ENCODE measurements at regions not wholly inside any gene's neighbourhood (a gene's known extent, or its start where the extent isn't known, plus 50 kb on each side); places are given as distances from the start of the nearest gene placed in this dataset.
"Not testable (repeated sequence)": the region's sequence is repeated elsewhere in the genome, so short reads cannot be mapped to it uniquely, and the experiment has no call there.

- Histone ChIP-seq H3K4me3 (no peak overlapping the region), H3K36me3 (no peaks in the 10 kb centered on the region), H3K27me3 (no peaks in the 10 kb centered on the region), H3K27ac (no peak overlapping the region), H3K9me3 (replicated peaks) (no peaks in the 10 kb centered on the region; the same call in 1 of the 2 replicates), H3K4me1 (no peaks in the 10 kb centered on the region)
- DNase-seq, result no peak
Measured at GRCh38 chr5:82473262-82473661, 195.1 kb upstream of the RPS23 start.

- Histone ChIP-seq H3K27me3 (no peaks in the 10 kb centered on the region), H3K9me3 (replicated peaks) (no peaks in the 10 kb centered on the region; the same call in 1 of the 2 replicates), H3K4me3 (no peak overlapping the region), H3K4me1 (no peaks in the 10 kb centered on the region), H3K36me3 (no peaks in the 10 kb centered on the region), H3K27ac (no peak overlapping the region)
- no peak for DNase-seq
Measured at GRCh38 chr5:82470185-82470994, 192.2 kb upstream of the RPS23 start.

GRCh38 chr5:82466986-82467561 lies 188.9 kb upstream of the RPS23 start:
- Histone ChIP-seq H3K9me3 (replicated peaks) (no peaks in the 10 kb centered on the region; the same call in 1 of the 2 replicates), H3K36me3 (no peaks in the 10 kb centered on the region), H3K27me3 (no peaks in the 10 kb centered on the region), H3K4me3 (no peak overlapping the region), H3K4me1 (no peaks in the 10 kb centered on the region), H3K27ac (no peak overlapping the region)
- DNase-seq, result peak in 1 of 2 experiments; percentile 5

- Histone ChIP-seq H3K27me3 (no peaks in the 10 kb centered on the region), H3K36me3 (no peaks in the 10 kb centered on the region), H3K27ac (no peak overlapping the region), H3K4me3 (no peak overlapping the region), H3K4me1 (no peaks in the 10 kb centered on the region), H3K9me3 (replicated peaks) (no peaks in the 10 kb centered on the region)
- no peak for DNase-seq
Measured at GRCh38 chr5:82465235-82465634, 187.1 kb upstream of the RPS23 start.

GRCh38 chr5:82459626-82460025 lies 181.5 kb upstream of the RPS23 start:
- Histone ChIP-seq H3K27ac (no peak overlapping the region), H3K9me3 (replicated peaks) (no peaks in the 10 kb centered on the region), H3K27me3 (no peaks in the 10 kb centered on the region), H3K4me1 (no peaks in the 10 kb centered on the region), H3K36me3 (no peaks in the 10 kb centered on the region), H3K4me3 (no peak overlapping the region)
- no peak for DNase-seq

GRCh38 chr5:82455317-82455716 lies 177.2 kb upstream of the RPS23 start:
- not testable (repeated sequence) for H3K4me3 ChIP-seq; H3K4me1 ChIP-seq; H3K36me3 ChIP-seq; DNase-seq; H3K27me3 ChIP-seq; H3K27ac ChIP-seq; H3K9me3 ChIP-seq (replicated peaks)

- no peak for DNase-seq
- H3K4me1 ChIP-seq, result no peaks in the 10 kb centered on the region
Measured at GRCh38 chr5:82448374-82448773, 170.2 kb upstream of the RPS23 start.

GRCh38 chr5:82447913-82448312 lies 169.8 kb upstream of the RPS23 start:
- Histone ChIP-seq H3K4me1 (no peaks in the 10 kb centered on the region), H3K4me3 (no peak overlapping the region), H3K27me3 (no peaks in the 10 kb centered on the region), H3K36me3 (no peaks in the 10 kb centered on the region), H3K9me3 (replicated peaks) (no peaks in the 10 kb centered on the region), H3K27ac (no peak overlapping the region)
- DNase-seq, result no peak

More at GRCh38 chr5:82448374-82448773, 170.2 kb upstream of the RPS23 start:
- Histone ChIP-seq H3K4me3 (no peak overlapping the region), H3K27me3 (no peaks in the 10 kb centered on the region), H3K9me3 (replicated peaks) (no peaks in the 10 kb centered on the region), H3K36me3 (no peaks in the 10 kb centered on the region), H3K27ac (no peak overlapping the region)

- Histone ChIP-seq H3K27me3 (no peaks in the 10 kb centered on the region), H3K36me3 (no peaks in the 10 kb centered on the region), H3K4me3 (no peak overlapping the region), H3K4me1 (no peaks in the 10 kb centered on the region), H3K9me3 (replicated peaks) (no peaks in the 10 kb centered on the region), H3K27ac (no peak overlapping the region)
- no peak for DNase-seq
Measured at GRCh38 chr5:82446809-82447208, 168.7 kb upstream of the RPS23 start.

GRCh38 chr5:82445726-82446335 lies 167.7 kb upstream of the RPS23 start:
- H3K27me3 ChIP-seq, result no peaks in the 10 kb centered on the region
- H3K27ac ChIP-seq, result no peak overlapping the region
- no peak for DNase-seq
- H3K4me1 ChIP-seq, result no peaks in the 10 kb centered on the region
- H3K4me3 ChIP-seq, result no peak overlapping the region
- no peaks in the 10 kb centered on the region for H3K9me3 ChIP-seq (replicated peaks)
- H3K36me3 ChIP-seq, result no peaks in the 10 kb centered on the region

GRCh38 chr5:82439750-82440445 lies 161.7 kb upstream of the RPS23 start:
- H3K27ac ChIP-seq, result no peak overlapping the region
- no peak overlapping the region for H3K4me3 ChIP-seq
- DNase-seq, result no peak
- no peaks in the 10 kb centered on the region for H3K4me1 ChIP-seq
- no peaks in the 10 kb centered on the region for H3K36me3 ChIP-seq
- H3K27me3 ChIP-seq, result no peaks in the 10 kb centered on the region
- H3K9me3 ChIP-seq (replicated peaks), result no peaks in the 10 kb centered on the region

GRCh38 chr5:82437565-82437964 lies 159.4 kb upstream of the RPS23 start:
- not testable (repeated sequence) for H3K36me3 ChIP-seq; H3K27ac ChIP-seq; H3K4me3 ChIP-seq; DNase-seq; H3K9me3 ChIP-seq (replicated peaks); H3K4me1 ChIP-seq; H3K27me3 ChIP-seq

GRCh38 chr5:82436291-82436690 lies 158.1 kb upstream of the RPS23 start:
- no peaks in the 10 kb centered on the region for H3K9me3 ChIP-seq (replicated peaks)
- DNase-seq, result no peak
- no peaks in the 10 kb centered on the region for H3K4me1 ChIP-seq
- no peaks in the 10 kb centered on the region for H3K36me3 ChIP-seq
- no peaks in the 10 kb centered on the region for H3K27me3 ChIP-seq
- H3K4me3 ChIP-seq, result no peak overlapping the region
- H3K27ac ChIP-seq, result no peak overlapping the region

GRCh38 chr5:82434696-82435660 lies 156.8 kb upstream of the RPS23 start:
- H3K27me3 ChIP-seq; H3K36me3 ChIP-seq; DNase-seq; H3K4me3 ChIP-seq; H3K9me3 ChIP-seq (replicated peaks); H3K4me1 ChIP-seq; H3K27ac ChIP-seq: not testable (repeated sequence)

All from SJCRH30 (cell line).